ENCODE measurements at regions not wholly inside any gene's neighbourhood (a gene's known extent, or its start where the extent isn't known, plus 50 kb on each side); places are given as distances from the start of the nearest gene placed in this dataset.
A peak's percentile ranks its signal among the peaks of the same experiment; 100 is the strongest.

- no peak overlapping the region for H3K4me2 ChIP-seq (ENCODE audit: low read length)
- no peaks in the 10 kb centered on the region; a peak in 1 of 4 replicates for H3K9me3 ChIP-seq (ENCODE audit: control insufficient read depth in 1 of 2, insufficient read depth in 1 of 2, low read depth in 1 of 2, low read length in 2 of 2)
- BruUV-seq (replicated peaks) = no TSS peak
- RAD21 ChIA-PET (ENCODE audit: low non-redundant PET in 1 of 2, low total read pairs in 2 of 2, uncharacterized antibody in 2 of 2, unreplicated experiment in 2 of 2) = no interaction called here
- H3K4me3 ChIP-seq (replicated peaks in 1 of 2; ENCODE audit: low read depth in 1 of 2, low read length in 2 of 2) = no peak overlapping the region
- POLR2A ChIA-PET = no interaction called here
- ATAC-seq (no peak), DNase-seq (ENCODE audit: low read depth, low spot score) (no peak)
- no peak overlapping the region for H3K9ac ChIP-seq (ENCODE audit: low read length)
- no peak overlapping the region for H3K27ac ChIP-seq (ENCODE audit: low read depth, low read length)
- no peaks in the 10 kb centered on the region for H3K79me2 ChIP-seq (ENCODE audit: insufficient read depth, low read length)
- H4K20me1 ChIP-seq (ENCODE audit: insufficient read depth) = no peaks in the 10 kb centered on the region
- no peaks in the 10 kb centered on the region for H3K4me1 ChIP-seq (ENCODE audit: control insufficient read depth in 1 of 2, insufficient read depth in 2 of 2, low read length in 2 of 2)
- no peaks in the 10 kb centered on the region for H3K9me2 ChIP-seq (ENCODE audit: insufficient read depth)
- CTCF ChIA-PET = no interaction called here
- no peaks in the 10 kb centered on the region for H3K27me3 ChIP-seq (ENCODE audit: insufficient read depth, low read length)
- H3K36me3 ChIP-seq (ENCODE audit: control insufficient read depth in 1 of 2, insufficient read depth in 2 of 2, low read length in 2 of 2) = no peaks in the 10 kb centered on the region
- intact Hi-C loops (cut with micrococcal nuclease) = no loop called here
- TF ChIP-seq ATF3 (IDR thresholded peaks at IDR 0.05) (no peak), EZH2 (IDR thresholded peaks at IDR 0.05) (no peak), POLR2AphosphoS5 (IDR thresholded peaks at IDR 0.05; ENCODE audit: low read depth, low read length) (no peak), JUND (IDR thresholded peaks at IDR 0.05) (no peak), FOSL1 (IDR thresholded peaks at IDR 0.05; ENCODE audit: low read depth) (no peak), ELF1 (IDR thresholded peaks at IDR 0.05; ENCODE audit: borderline replicate concordance, low read depth) (no peak), EGR1 (IDR thresholded peaks at IDR 0.05; ENCODE audit: low read depth) (no peak), CEBPB (IDR thresholded peaks at IDR 0.05; ENCODE audit: low read depth) (no peak), RAD21 (IDR thresholded peaks at IDR 0.05; ENCODE audit: low read depth) (no peak), TCF7L2 (IDR thresholded peaks at IDR 0.05; ENCODE audit: borderline replicate concordance, extremely low read depth, insufficient read depth, insufficient read length) (no peak), SP1 (IDR thresholded peaks at IDR 0.05; ENCODE audit: low read depth) (no peak), MAX (IDR thresholded peaks at IDR 0.05) (no peak)
- H2AFZ ChIP-seq (ENCODE audit: low read depth, low read length, poor library complexity, severe bottlenecking) = no peak overlapping the region
These were observed 106.7 kb downstream of the KIF26A start for GRCh38 chr14:104245075-104245474.

- DNase-seq (ENCODE audit: low read depth, low spot score) (no peak), ATAC-seq (no peak)
- Histone ChIP-seq H3K9ac (ENCODE audit: low read length) (no peak overlapping the region), H4K20me1 (ENCODE audit: insufficient read depth) (no peaks in the 10 kb centered on the region), H3K9me3 (ENCODE audit: control insufficient read depth in 1 of 2, insufficient read depth in 1 of 2, low read depth in 1 of 2, low read length in 2 of 2) (no peaks in the 10 kb centered on the region; a peak in 1 of 4 replicates), H3K36me3 (ENCODE audit: control insufficient read depth in 1 of 2, insufficient read depth in 2 of 2, low read length in 2 of 2) (no peaks in the 10 kb centered on the region), H3K79me2 (ENCODE audit: insufficient read depth, low read length) (no peaks in the 10 kb centered on the region), H3K27me3 (ENCODE audit: insufficient read depth, low read length) (no peaks in the 10 kb centered on the region), H3K4me3 (replicated peaks in 1 of 2; ENCODE audit: low read depth in 1 of 2, low read length in 2 of 2) (no peak overlapping the region), H3K9me2 (ENCODE audit: insufficient read depth) (no peaks in the 10 kb centered on the region), H3K4me2 (ENCODE audit: low read length) (no peak overlapping the region), H3K4me1 (ENCODE audit: control insufficient read depth in 1 of 2, insufficient read depth in 2 of 2, low read length in 2 of 2) (no peaks in the 10 kb centered on the region), H3K27ac (ENCODE audit: low read depth, low read length) (no peak overlapping the region), H2AFZ (ENCODE audit: low read depth, low read length, poor library complexity, severe bottlenecking) (no peak overlapping the region)
- TF ChIP-seq ZNF274 (IDR thresholded peaks at IDR 0.05; ENCODE audit: low read depth, low read length) (no peak), CBX3 (IDR thresholded peaks at IDR 0.05; ENCODE audit: low read depth) (peak; percentile 70; the same call in 1 of the 2 replicates), TCF7L2 (IDR thresholded peaks at IDR 0.05; ENCODE audit: borderline replicate concordance, extremely low read depth, insufficient read depth, insufficient read length) (no peak), EZH2phosphoT487 (IDR thresholded peaks at IDR 0.05; ENCODE audit: borderline replicate concordance) (no peak), ATF3 (IDR thresholded peaks at IDR 0.05) (no peak), ELF1 (IDR thresholded peaks at IDR 0.05; ENCODE audit: borderline replicate concordance, low read depth) (no peak)
- BruUV-seq (replicated peaks) = no TSS peak
- RAD21 ChIA-PET (ENCODE audit: low non-redundant PET in 1 of 2, low total read pairs in 2 of 2, uncharacterized antibody in 2 of 2, unreplicated experiment in 2 of 2) = no interaction called here
- POLR2A ChIA-PET = no interaction called here
- intact Hi-C loops (cut with micrococcal nuclease) = no loop called here
- CTCF ChIA-PET = no interaction called here
These were observed 107.3 kb downstream of the KIF26A start for GRCh38 chr14:104245723-104246122.
